SK-N-MC (cell line): ENCODE measurements at regions not wholly inside any gene's neighbourhood (a gene's known extent, or its start where the extent isn't known, plus 50 kb on each side); places are given as distances from the start of the nearest gene placed in this dataset.

ENCODE experiments used
- EZH2 ChIP-seq: fragments of 200-600 bp; sonication (generic); IDR thresholded peaks from one replicate; pipeline ENCODE4 v1.6.1; 2017; ENCODE audit warnings: antibody characterized with exemption
- POLR2AphosphoS5 ChIP-seq: IDR thresholded peaks from 2 replicates; pipeline ENCODE4 v1.6.1; 2012; ENCODE audit warnings: mild to moderate bottlenecking, low read depth, low read length, borderline replicate concordance

GRCh38 chr13:44810061-44810840, 179.0 kb downstream of the NUFIP1 start:
- TF ChIP-seq POLR2AphosphoS5 = no peak
- no peak for TF ChIP-seq EZH2
